C4-2B (cell line): ENCODE measurements at regions not wholly inside any gene's neighbourhood (a gene's known extent, or its start where the extent isn't known, plus 50 kb on each side); places are given as distances from the start of the nearest gene placed in this dataset.

Experiments
- CTCF ChIP-seq: fragments of 450-650 bp; conservative IDR thresholded peaks from 2 replicates; pipeline ENCODE4 v1.5.1; 2017; ENCODE audit warnings: mild to moderate bottlenecking
- ZFX ChIP-seq: fragments of 450-650 bp; IDR thresholded peaks from 2 replicates; pipeline ENCODE4 v1.6.1; 2017

GRCh38 chr3:7876741-7877297, 624.8 kb upstream of the LMCD1 start:
- no peak for TF ChIP-seq CTCF
- no peak for TF ChIP-seq ZFX
